LNCaP clone FGC (cell line): ENCODE measurements at regions not wholly inside any gene's neighbourhood (a gene's known extent, or its start where the extent isn't known, plus 50 kb on each side); places are given as distances from the start of the nearest gene placed in this dataset.
"Not testable (repeated sequence)": the region's sequence is repeated elsewhere in the genome, so short reads cannot be mapped to it uniquely, and the experiment has no call there.

ENCODE experiments used
- DNase-seq: peaks from one replicate; pipeline ENCODE4 v3.0.0-alpha.2; 2011; ENCODE audit warnings: low read depth
- H3K4me3 ChIP-seq: 2 replicates; pipeline ENCODE4 v1.5.1; 2011; ENCODE audit warnings: mild to moderate bottlenecking, low read depth, low read length, control low read depth
- TF ChIP-seq, protein P1 (sequence below): IDR thresholded peaks from 2 replicates; pipeline ENCODE4 v1.5.1; 2012; ENCODE audit warnings: mild to moderate bottlenecking; ENCODE audit not compliant: control insufficient read depth, insufficient read depth; ENCODE audit errors: extremely low read depth

DNA sequence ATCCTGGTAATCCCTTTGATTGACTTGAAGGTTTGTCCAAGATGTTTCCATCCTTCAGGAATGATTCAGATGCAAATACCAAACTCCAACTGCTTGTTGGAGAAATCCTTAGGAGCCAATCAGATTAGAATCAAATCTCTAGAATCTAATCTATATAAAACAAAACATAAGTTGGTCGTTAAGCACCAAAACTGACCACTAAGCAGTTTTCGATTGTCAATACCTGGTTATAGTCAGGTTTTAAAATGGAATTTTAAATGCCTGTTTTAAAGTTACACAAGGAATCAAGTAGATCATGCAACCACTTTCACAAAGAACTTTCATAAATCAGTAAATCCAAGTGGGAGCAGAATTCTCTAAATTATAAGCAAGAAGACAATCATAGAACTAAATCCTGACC lies 236.1 kb downstream of the PARM1 start:
- no peak overlapping the region for H3K4me3 ChIP-seq
- TF ChIP-seq, protein P1, sequence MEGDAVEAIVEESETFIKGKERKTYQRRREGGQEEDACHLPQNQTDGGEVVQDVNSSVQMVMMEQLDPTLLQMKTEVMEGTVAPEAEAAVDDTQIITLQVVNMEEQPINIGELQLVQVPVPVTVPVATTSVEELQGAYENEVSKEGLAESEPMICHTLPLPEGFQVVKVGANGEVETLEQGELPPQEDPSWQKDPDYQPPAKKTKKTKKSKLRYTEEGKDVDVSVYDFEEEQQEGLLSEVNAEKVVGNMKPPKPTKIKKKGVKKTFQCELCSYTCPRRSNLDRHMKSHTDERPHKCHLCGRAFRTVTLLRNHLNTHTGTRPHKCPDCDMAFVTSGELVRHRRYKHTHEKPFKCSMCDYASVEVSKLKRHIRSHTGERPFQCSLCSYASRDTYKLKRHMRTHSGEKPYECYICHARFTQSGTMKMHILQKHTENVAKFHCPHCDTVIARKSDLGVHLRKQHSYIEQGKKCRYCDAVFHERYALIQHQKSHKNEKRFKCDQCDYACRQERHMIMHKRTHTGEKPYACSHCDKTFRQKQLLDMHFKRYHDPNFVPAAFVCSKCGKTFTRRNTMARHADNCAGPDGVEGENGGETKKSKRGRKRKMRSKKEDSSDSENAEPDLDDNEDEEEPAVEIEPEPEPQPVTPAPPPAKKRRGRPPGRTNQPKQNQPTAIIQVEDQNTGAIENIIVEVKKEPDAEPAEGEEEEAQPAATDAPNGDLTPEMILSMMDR, result no peak

DNA sequence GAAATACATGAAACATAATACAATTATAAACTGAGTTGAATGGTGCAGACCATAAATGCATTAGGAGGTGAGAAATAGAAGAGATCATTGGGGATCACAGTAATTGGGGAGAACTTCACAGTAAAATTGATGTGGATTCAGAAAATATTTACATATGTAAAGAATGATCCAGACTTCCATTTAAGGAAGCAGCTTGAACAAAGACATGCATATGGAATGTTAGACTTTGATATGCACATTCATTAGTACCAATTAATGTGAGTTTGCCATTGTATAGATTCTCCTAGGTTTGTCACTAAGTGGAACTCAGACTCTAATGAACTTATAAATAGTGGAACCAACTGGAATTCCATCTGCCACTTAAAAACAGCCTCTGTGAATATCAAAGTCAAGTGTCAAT lies 235.6 kb downstream of the PARM1 start:
- TF ChIP-seq, protein P1, result no peak
- DNase-seq, result no peak
- H3K4me3 ChIP-seq, result no peak overlapping the region

More for the DNA sequence above, 236.1 kb downstream of the PARM1 start:
- DNase-seq, result no peak

DNA sequence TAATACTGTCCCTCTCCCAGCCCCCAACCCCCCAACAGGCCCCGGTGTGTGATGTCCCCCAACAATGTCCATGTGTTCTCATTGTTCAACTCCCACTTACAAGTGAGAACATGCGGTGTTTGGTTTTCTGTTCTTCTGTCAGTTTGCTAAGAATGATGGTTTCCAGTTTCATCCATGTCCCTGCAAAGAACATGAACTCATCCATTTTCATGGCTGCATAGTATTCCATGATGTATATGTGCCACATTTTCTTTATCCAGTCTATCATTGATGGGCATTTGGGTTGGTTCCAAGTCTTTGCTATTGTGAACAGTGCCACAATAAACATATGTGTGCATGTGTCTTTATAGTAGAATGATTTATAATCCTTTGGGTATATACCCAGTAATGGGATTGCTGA lies 232.2 kb downstream of the PARM1 start:
- not testable (repeated sequence) for DNase-seq, H3K4me3 ChIP-seq

DNA sequence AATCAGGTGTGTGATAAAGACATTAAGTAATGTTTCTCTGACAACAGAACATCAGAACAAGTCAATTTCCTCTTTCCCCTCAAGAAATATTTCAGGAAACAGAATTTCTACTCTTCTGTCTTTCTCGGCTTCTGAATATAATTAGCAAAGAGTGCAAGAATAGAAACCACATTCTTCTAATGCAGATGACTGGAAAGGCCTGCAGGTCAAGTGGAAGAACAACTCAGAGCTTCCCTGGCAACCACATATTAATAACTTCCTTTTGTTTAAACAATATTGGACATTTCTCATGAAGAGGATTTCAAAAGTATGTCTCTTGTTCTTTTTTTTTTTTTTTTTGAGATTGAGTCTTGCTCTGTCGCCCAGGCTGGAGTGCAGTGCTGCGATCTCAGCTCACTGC lies 225.5 kb downstream of the PARM1 start:
- TF ChIP-seq, protein P1, result no peak
- DNase-seq, result no peak
- H3K4me3 ChIP-seq, result no peak overlapping the region

DNA sequence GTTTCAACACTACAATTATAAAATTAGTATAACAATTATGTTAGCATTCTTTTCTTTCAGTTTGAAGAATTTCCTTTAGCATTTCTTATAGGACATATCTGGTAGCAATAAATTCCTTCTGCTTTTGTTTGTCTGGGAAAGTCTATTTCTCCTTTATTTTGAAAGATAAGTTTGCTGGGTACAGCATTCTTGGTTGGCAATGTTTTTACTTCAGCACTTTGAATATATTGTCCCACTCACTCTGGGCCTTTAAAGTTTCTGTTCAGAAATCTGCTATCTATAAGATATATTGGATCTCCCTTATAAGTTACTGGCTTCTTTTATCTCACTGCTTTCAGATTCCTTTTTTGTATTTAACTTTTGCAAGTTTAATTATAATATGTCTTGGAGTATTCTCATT lies 222.1 kb downstream of the PARM1 start:
- no peak overlapping the region for H3K4me3 ChIP-seq
- no peak for DNase-seq
- TF ChIP-seq, protein P1, result no peak

DNA sequence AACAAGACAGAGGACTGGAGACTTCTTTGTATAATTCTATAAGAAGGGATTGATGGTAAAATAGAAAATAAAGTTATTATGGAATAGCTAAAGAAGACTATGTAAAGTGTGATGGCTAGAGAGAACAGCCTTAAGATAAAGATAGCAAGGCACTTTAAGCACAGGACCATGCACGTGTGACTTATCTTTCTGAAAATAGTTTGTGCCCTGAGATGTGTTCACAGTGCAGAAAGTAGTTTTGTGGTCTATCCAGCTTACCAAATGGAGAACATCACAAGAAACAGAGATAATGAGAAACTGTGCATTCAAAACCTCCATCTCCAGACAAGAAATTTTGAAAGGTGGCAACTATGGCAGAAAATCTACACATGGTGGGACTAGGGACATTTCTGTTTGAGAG lies 213.3 kb downstream of the PARM1 start:
- DNase-seq, result no peak
- H3K4me3 ChIP-seq, result no peak overlapping the region
- TF ChIP-seq, protein P1, result no peak

DNA sequence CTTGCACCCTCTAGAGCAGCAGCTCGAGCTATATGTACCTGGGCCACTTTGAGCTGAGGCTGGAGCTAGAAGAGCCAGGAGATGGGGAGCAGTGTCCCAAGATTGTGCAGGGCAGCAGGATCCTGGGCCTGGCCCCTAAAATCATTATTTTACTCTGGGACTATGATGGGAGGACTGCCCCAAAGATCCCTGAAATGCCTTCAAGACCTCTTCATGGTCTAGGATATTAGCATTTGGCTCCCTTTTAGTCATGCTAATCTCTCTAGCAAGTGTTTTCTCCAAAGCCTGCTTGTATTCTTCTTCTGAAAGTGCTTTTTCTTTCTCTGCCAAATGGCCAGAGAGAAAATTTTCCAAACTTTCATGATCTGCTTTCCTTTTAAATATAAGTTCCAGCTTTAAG lies 211.6 kb downstream of the PARM1 start:
- no peak for DNase-seq
- TF ChIP-seq, protein P1, result no peak
- no peak overlapping the region for H3K4me3 ChIP-seq

DNA sequence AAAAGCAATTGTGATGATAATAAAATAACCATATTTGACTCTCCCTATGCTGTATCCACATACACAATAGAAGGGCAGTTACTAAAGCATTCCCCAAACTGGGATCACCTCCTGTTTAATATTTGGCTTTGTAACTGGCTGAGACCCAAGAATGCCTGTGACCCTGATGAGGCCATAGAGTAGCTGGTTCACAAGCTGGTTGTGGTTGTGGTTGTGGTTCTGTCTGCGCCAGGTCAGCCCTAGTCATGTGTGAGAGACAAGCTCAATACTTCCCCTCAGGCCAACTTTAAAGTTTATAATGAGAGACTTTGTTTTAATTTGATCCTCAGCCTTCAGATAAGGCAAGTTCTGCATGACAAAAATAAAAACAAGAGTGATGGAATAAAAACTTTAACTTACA lies 209.9 kb downstream of the PARM1 start:
- TF ChIP-seq, protein P1, result no peak
- no peak for DNase-seq
- H3K4me3 ChIP-seq, result no peak overlapping the region
